ENCODE measurements at regions not wholly inside any gene's neighbourhood (a gene's known extent, or its start where the extent isn't known, plus 50 kb on each side); places are given as distances from the start of the nearest gene placed in this dataset.

GRCh38 chr12:34377243-34378035 is 355.1 kb downstream of the ALG10 start:
- DNase-seq (ENCODE audit: low spot score) = no peak
- H3K4me2 ChIP-seq = no peak overlapping the region
- H3F3A ChIP-seq (ENCODE audit: low read depth) = no peaks in the 10 kb centered on the region
- TF ChIP-seq EZH2 (IDR thresholded peaks at IDR 0.05) = no peak
- TF ChIP-seq EZH2phosphoT487 (IDR thresholded peaks at IDR 0.05) = no peak
- Mint-ChIP-seq H3K4me1 (no peaks in the 10 kb centered on the region), H3K36me3 (no peaks in the 10 kb centered on the region), H3K9me3 (peaks cover 69% of the 10 kb centered on the region), H3K4me3 (no peak overlapping the region), H3K27me3 (ENCODE audit: insufficient read depth, low read depth) (peaks cover 5% of the 10 kb centered on the region), H3K27ac (no peak overlapping the region)
- no peak overlapping the region for H3K4me3 ChIP-seq
- no peaks in the 10 kb centered on the region for H3K27me3 ChIP-seq
- H4K20me1 ChIP-seq (ENCODE audit: low read depth) = no peaks in the 10 kb centered on the region
- H3K9ac ChIP-seq = no peak overlapping the region
- no peaks in the 10 kb centered on the region for H3K36me3 ChIP-seq
- H2AFZ ChIP-seq (replicated peaks) = no peak overlapping the region
- H3K79me2 ChIP-seq (ENCODE audit: low read depth) = no peaks in the 10 kb centered on the region
- H3K4me1 ChIP-seq = no peaks in the 10 kb centered on the region
- no peaks in the 10 kb centered on the region for H3K9me3 ChIP-seq (ENCODE audit: low read depth)
- H3K27ac ChIP-seq = no peak overlapping the region

- H3K4me1 Mint-ChIP-seq = no peaks in the 10 kb centered on the region
- Histone ChIP-seq H3K36me3 (no peaks in the 10 kb centered on the region), H3F3A (ENCODE audit: low read depth) (no peaks in the 10 kb centered on the region), H3K27me3 (no peaks in the 10 kb centered on the region), H3K4me1 (no peaks in the 10 kb centered on the region), H3K27ac (no peak overlapping the region), H3K79me2 (ENCODE audit: low read depth) (no peaks in the 10 kb centered on the region), H3K9me3 (ENCODE audit: low read depth) (no peaks in the 10 kb centered on the region), H3K4me2 (no peak overlapping the region), H2AFZ (replicated peaks) (no peak overlapping the region), H3K9ac (no peak overlapping the region), H4K20me1 (ENCODE audit: low read depth) (no peaks in the 10 kb centered on the region), H3K4me3 (no peak overlapping the region)
- H3K9me3 Mint-ChIP-seq = peaks cover 65% of the 10 kb centered on the region
- TF ChIP-seq CTCF (IDR thresholded peaks at IDR 0.05) (no peak), EZH2 (IDR thresholded peaks at IDR 0.05) (no peak), EZH2phosphoT487 (IDR thresholded peaks at IDR 0.05) (no peak)
- DNase-seq (ENCODE audit: low spot score) = no peak
- H3K27me3 Mint-ChIP-seq (ENCODE audit: insufficient read depth, low read depth) = peaks cover 2% of the 10 kb centered on the region
- H3K27ac Mint-ChIP-seq = no peak overlapping the region
- no peak overlapping the region for H3K4me3 Mint-ChIP-seq
- no peaks in the 10 kb centered on the region for H3K36me3 Mint-ChIP-seq
Measured at GRCh38 chr12:34379142-34379541, 356.8 kb downstream of the ALG10 start.

- H3K4me3 Mint-ChIP-seq = no peak overlapping the region
- H3K4me1 Mint-ChIP-seq = no peaks in the 10 kb centered on the region
- H3K4me1 ChIP-seq = no peaks in the 10 kb centered on the region
- no peaks in the 10 kb centered on the region for H4K20me1 ChIP-seq (ENCODE audit: low read depth)
- no peak overlapping the region for H3K4me2 ChIP-seq
- H2AFZ ChIP-seq (replicated peaks) = no peak overlapping the region
- no peaks in the 10 kb centered on the region for H3K27me3 ChIP-seq
- no peaks in the 10 kb centered on the region for H3F3A ChIP-seq (ENCODE audit: low read depth)
- H3K36me3 ChIP-seq = no peaks in the 10 kb centered on the region
- no peaks in the 10 kb centered on the region for H3K79me2 ChIP-seq (ENCODE audit: low read depth)
- no peak overlapping the region for H3K4me3 ChIP-seq
- no peak for DNase-seq (ENCODE audit: low spot score)
- H3K27me3 Mint-ChIP-seq (ENCODE audit: insufficient read depth, low read depth) = peaks cover 3% of the 10 kb centered on the region
- TF ChIP-seq CTCF (IDR thresholded peaks at IDR 0.05) (no peak), EZH2phosphoT487 (IDR thresholded peaks at IDR 0.05) (no peak), EZH2 (IDR thresholded peaks at IDR 0.05) (no peak)
- peaks cover 4% of the 10 kb centered on the region for H3K9me3 ChIP-seq (ENCODE audit: low read depth)
- H3K27ac ChIP-seq = no peak overlapping the region
- no peak overlapping the region for H3K27ac Mint-ChIP-seq
- peaks cover 57% of the 10 kb centered on the region for H3K9me3 Mint-ChIP-seq
- H3K9ac ChIP-seq = no peak overlapping the region
- H3K36me3 Mint-ChIP-seq = no peaks in the 10 kb centered on the region
Measured at GRCh38 chr12:34384693-34385092, 362.4 kb downstream of the ALG10 start.

- Mint-ChIP-seq H3K27me3 (ENCODE audit: insufficient read depth, low read depth) (peaks cover 3% of the 10 kb centered on the region), H3K36me3 (no peaks in the 10 kb centered on the region), H3K4me1 (no peaks in the 10 kb centered on the region), H3K9me3 (peaks cover 51% of the 10 kb centered on the region), H3K4me3 (no peak overlapping the region), H3K27ac (no peak overlapping the region)
- no peak overlapping the region for H3K4me3 ChIP-seq
- no peaks in the 10 kb centered on the region for H3K4me1 ChIP-seq
- H4K20me1 ChIP-seq (ENCODE audit: low read depth) = no peaks in the 10 kb centered on the region
- H3K27me3 ChIP-seq = no peaks in the 10 kb centered on the region
- H2AFZ ChIP-seq (replicated peaks) = no peak overlapping the region
- no peaks in the 10 kb centered on the region for H3K36me3 ChIP-seq
- DNase-seq (ENCODE audit: low spot score) = no peak
- no peak for TF ChIP-seq EZH2phosphoT487 (IDR thresholded peaks at IDR 0.05)
- no peak for TF ChIP-seq CTCF (IDR thresholded peaks at IDR 0.05)
- TF ChIP-seq EZH2 (IDR thresholded peaks at IDR 0.05) = no peak
- H3K9ac ChIP-seq = no peak overlapping the region
- H3F3A ChIP-seq (ENCODE audit: low read depth) = no peaks in the 10 kb centered on the region
- H3K79me2 ChIP-seq (ENCODE audit: low read depth) = no peaks in the 10 kb centered on the region
- peaks cover 4% of the 10 kb centered on the region for H3K9me3 ChIP-seq (ENCODE audit: low read depth)
- H3K27ac ChIP-seq = no peak overlapping the region
- H3K4me2 ChIP-seq = no peak overlapping the region
Measured at GRCh38 chr12:34386016-34386415, 363.7 kb downstream of the ALG10 start.
